NCI-H1930 (cell line): ENCODE measurements at regions not wholly inside any gene's neighbourhood (a gene's known extent, or its start where the extent isn't known, plus 50 kb on each side); places are given as distances from the start of the nearest gene placed in this dataset.
"Not testable (repeated sequence)": the region's sequence is repeated elsewhere in the genome, so short reads cannot be mapped to it uniquely, and the experiment has no call there.

Experiments used
- DNase-seq, 2 experiments: peaks; one replicate each; lab custom pipeline; 2025; lab: John Stamatoyannopoulos, UW

- no peak for DNase-seq
Observed at GRCh38 chr5:106006242-106006641, 1664.5 kb downstream of the EFNA5 start.

GRCh38 chr5:105998991-105999390 is 1671.7 kb downstream of the EFNA5 start:
- not testable (repeated sequence) for DNase-seq

- no peak for DNase-seq
Observed at GRCh38 chr5:105993027-105993426, 1677.7 kb downstream of the EFNA5 start.

GRCh38 chr5:105982526-105982925 is 1688.2 kb downstream of the EFNA5 start:
- DNase-seq, result no peak

- DNase-seq, result no peak
Observed at GRCh38 chr5:105978011-105978410, 1692.7 kb downstream of the EFNA5 start.

- no peak for DNase-seq
Observed at GRCh38 chr5:105977163-105977562, 1693.6 kb downstream of the EFNA5 start.

- no peak for DNase-seq
Observed at GRCh38 chr5:105970919-105971318, 1699.8 kb downstream of the EFNA5 start.

GRCh38 chr5:105968981-105969380 is 1701.8 kb downstream of the EFNA5 start:
- no peak for DNase-seq

- DNase-seq, result no peak
Observed at GRCh38 chr5:105963696-105964255, 1707.0 kb downstream of the EFNA5 start.

GRCh38 chr5:105961572-105961971 is 1709.2 kb downstream of the EFNA5 start:
- DNase-seq, result no peak

- DNase-seq, result no peak
Observed at GRCh38 chr5:105956456-105957196, 1714.1 kb downstream of the EFNA5 start.

GRCh38 chr5:105954341-105954740 is 1716.4 kb downstream of the EFNA5 start:
- DNase-seq, result no peak

- peak; percentile 10 to 34 for DNase-seq
Observed at GRCh38 chr5:105953616-105954015, 1717.1 kb downstream of the EFNA5 start.

GRCh38 chr5:105952875-105953274 is 1717.9 kb downstream of the EFNA5 start:
- DNase-seq, result peak; percentile 90 to 91

- DNase-seq, result no peak
Observed at GRCh38 chr5:105947461-105947860, 1723.3 kb downstream of the EFNA5 start.

- no peak for DNase-seq
Observed at GRCh38 chr5:105945203-105945972, 1725.3 kb downstream of the EFNA5 start.

- no peak for DNase-seq
Observed at GRCh38 chr5:105940181-105940580, 1730.6 kb downstream of the EFNA5 start.

GRCh38 chr5:105934171-105934570 is 1736.6 kb downstream of the EFNA5 start:
- DNase-seq, result no peak

GRCh38 chr5:105931881-105932421 is 1738.8 kb downstream of the EFNA5 start:
- DNase-seq, result no peak

GRCh38 chr5:105929858-105930257 is 1740.9 kb downstream of the EFNA5 start:
- no peak for DNase-seq

- no peak for DNase-seq
Observed at GRCh38 chr5:105924366-105924765, 1746.4 kb downstream of the EFNA5 start.

GRCh38 chr5:105922574-105922973 is 1748.2 kb downstream of the EFNA5 start:
- no peak for DNase-seq

- no peak for DNase-seq
Observed at GRCh38 chr5:105922080-105922479, 1748.7 kb downstream of the EFNA5 start.
